Fibroblast of villous mesenchyme (primary cell): ENCODE measurements at regions not wholly inside any gene's neighbourhood (a gene's known extent, or its start where the extent isn't known, plus 50 kb on each side); places are given as distances from the start of the nearest gene placed in this dataset.

ENCODE experiments used
- DNase-seq: peaks from one replicate; pipeline ENCODE4 v3.0.0-alpha.2; 2010; ENCODE audit warnings: low read depth
- H3K4me3 ChIP-seq: 2 replicates; pipeline ENCODE4 v1.5.1; 2011; ENCODE audit warnings: low read depth, mild to moderate bottlenecking, low read length
- CTCF ChIP-seq: IDR thresholded peaks from 2 replicates; pipeline ENCODE4 v1.5.1; 2012; ENCODE audit warnings: low read depth, mild to moderate bottlenecking, low read length; ENCODE audit not compliant: insufficient read depth

GRCh38 chr18:43622024-43622423 lies 344.7 kb upstream of the SYT4 start:
- no peak overlapping the region for H3K4me3 ChIP-seq
- TF ChIP-seq CTCF = no peak
- no peak for DNase-seq

- no peak overlapping the region for H3K4me3 ChIP-seq
- TF ChIP-seq CTCF = no peak
- no peak for DNase-seq
Observed at GRCh38 chr18:43625582-43625981, 348.3 kb upstream of the SYT4 start.

- H3K4me3 ChIP-seq = no peak overlapping the region
- TF ChIP-seq CTCF = no peak
- DNase-seq = no peak
Observed at GRCh38 chr18:43627848-43628530, 350.7 kb upstream of the SYT4 start.

- DNase-seq = no peak
- TF ChIP-seq CTCF = no peak
- no peak overlapping the region for H3K4me3 ChIP-seq
Observed at GRCh38 chr18:43634994-43635393, 357.7 kb upstream of the SYT4 start.

- H3K4me3 ChIP-seq = no peak overlapping the region
- DNase-seq = no peak
- TF ChIP-seq CTCF = no peak
Observed at GRCh38 chr18:43635397-43635796, 358.1 kb upstream of the SYT4 start.

- H3K4me3 ChIP-seq = no peak overlapping the region
- no peak for DNase-seq
- no peak for TF ChIP-seq CTCF
Observed at GRCh38 chr18:43642727-43643330, 365.5 kb upstream of the SYT4 start.

GRCh38 chr18:43648002-43648401 lies 370.7 kb upstream of the SYT4 start:
- H3K4me3 ChIP-seq = no peak overlapping the region
- DNase-seq = no peak
- TF ChIP-seq CTCF = no peak
